Astrocyte of the cerebellum (primary cell): ENCODE measurements at regions not wholly inside any gene's neighbourhood (a gene's known extent, or its start where the extent isn't known, plus 50 kb on each side); places are given as distances from the start of the nearest gene placed in this dataset.

Source experiments
- DNase-seq: peaks from one replicate; pipeline ENCODE4 v3.0.0-alpha.2; 2011; ENCODE audit warnings: low read depth
- H3K4me3 ChIP-seq: 2 replicates; pipeline ENCODE4 v1.5.1; 2011; ENCODE audit warnings: mild to moderate bottlenecking, low read depth, low read length, moderate library complexity
- CTCF ChIP-seq: IDR thresholded peaks from 2 replicates; pipeline ENCODE4 v1.5.1; 2012; ENCODE audit warnings: low read length, low read depth, moderate library complexity, mild to moderate bottlenecking; ENCODE audit errors: missing control alignments
- in situ Hi-C: cut with HindIII; loops from 2 replicates; pipeline ENCODE4 v1.10.0; 2017; ENCODE audit warnings: low sequenced_read_pairs

- no peak for DNase-seq
- in situ Hi-C loops = loop anchor here (5.0 kb wide), 1 partner anchor 48 kb away; no protein-coding TSS in a partner anchor
- TF ChIP-seq CTCF = no peak
- H3K4me3 ChIP-seq = no peak overlapping the region
Observed at GRCh38 chr1:38555594-38555993, 304.0 kb downstream of the RRAGC start.

DNA sequence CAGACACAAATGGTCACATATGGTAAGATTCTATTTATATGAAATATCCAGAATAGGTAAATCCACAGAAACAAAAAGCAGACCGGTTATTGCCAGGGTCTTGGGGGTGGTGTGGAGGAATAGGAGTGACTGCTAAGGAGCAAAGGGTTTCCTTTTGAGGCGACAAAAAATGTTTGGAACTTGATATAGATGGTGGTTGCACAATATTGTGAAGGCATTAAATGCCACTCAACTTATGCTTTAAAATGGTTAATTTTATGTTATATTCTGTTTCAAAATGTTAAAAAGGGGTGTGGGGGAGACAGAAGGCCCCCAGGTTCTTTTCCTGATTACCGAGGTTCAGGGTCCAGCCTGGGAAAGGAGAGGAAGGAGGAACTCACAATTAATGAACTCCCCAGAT, 304.4 kb downstream of the RRAGC start:
- H3K4me3 ChIP-seq = no peak overlapping the region
- no peak for DNase-seq
- in situ Hi-C loops = loop anchor here (5.0 kb wide), 1 partner anchor 48 kb away; no protein-coding TSS in a partner anchor
- TF ChIP-seq CTCF = no peak

GRCh38 chr1:38551318-38552307, 308.0 kb downstream of the RRAGC start:
- H3K4me3 ChIP-seq = no peak overlapping the region
- TF ChIP-seq CTCF = no peak
- in situ Hi-C loops = no loop called here
- DNase-seq = no peak

GRCh38 chr1:38549191-38549590, 310.4 kb downstream of the RRAGC start:
- no peak for DNase-seq
- in situ Hi-C loops = no loop called here
- H3K4me3 ChIP-seq = no peak overlapping the region
- no peak for TF ChIP-seq CTCF

DNA sequence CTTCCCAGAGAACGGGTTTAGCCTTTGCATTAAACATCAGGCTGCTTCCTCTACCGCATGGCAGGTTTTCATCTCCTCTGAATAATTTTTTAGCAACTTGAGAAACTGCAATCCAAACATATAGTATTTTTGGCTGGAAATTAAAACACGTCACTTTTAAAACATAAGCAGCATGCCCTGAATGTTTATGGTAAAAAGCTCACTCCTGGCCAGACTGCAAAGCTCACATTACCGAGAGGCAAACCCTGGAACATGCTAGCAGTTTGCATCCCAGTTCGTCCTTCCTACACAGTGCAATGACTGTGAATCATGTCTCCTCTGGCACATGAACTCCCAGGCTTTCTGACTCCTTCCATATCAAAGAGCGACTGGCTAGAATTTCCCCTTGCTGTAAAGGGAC, 312.3 kb downstream of the RRAGC start:
- H3K4me3 ChIP-seq = no peak overlapping the region
- no peak for DNase-seq
- TF ChIP-seq CTCF = no peak
- in situ Hi-C loops = no loop called here

GRCh38 chr1:38546636-38547035, 312.9 kb downstream of the RRAGC start:
- no peak for TF ChIP-seq CTCF
- no peak overlapping the region for H3K4me3 ChIP-seq
- no peak for DNase-seq
- in situ Hi-C loops = no loop called here
